ENCODE measurements at regions not wholly inside any gene's neighbourhood (a gene's known extent, or its start where the extent isn't known, plus 50 kb on each side); places are given as distances from the start of the nearest gene placed in this dataset.

DNA sequence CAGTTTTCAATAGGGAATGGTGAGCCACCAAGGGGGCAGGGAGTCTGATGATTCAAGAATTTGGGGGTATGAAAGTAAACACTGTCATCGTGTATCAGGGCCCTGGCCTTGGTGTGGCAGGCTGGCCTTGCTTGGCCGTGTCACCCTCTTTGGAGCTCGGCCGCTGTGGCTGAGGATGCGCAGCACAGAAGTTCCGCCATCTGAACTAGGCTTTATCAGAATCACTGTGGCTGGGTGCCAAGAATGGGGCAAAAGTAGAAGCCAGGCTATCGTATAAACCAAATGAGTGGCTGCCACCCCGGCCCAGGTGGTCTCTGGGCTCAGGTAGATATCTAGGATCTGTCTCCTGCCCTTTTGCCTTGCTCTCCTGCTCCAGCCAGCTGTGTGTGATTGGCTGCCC is 137.4 kb downstream of the PAPOLA start:
- Mint-ChIP-seq H3K4me3 (no peak overlapping the region), H3K36me3 (ENCODE audit: low read depth) (no peaks in the 10 kb centered on the region), H3K4me1 (ENCODE audit: low read depth) (no peaks in the 10 kb centered on the region), H3K9me3 (no peaks in the 10 kb centered on the region), H3K27me3 (no peaks in the 10 kb centered on the region), H3K27ac (no peak overlapping the region)
- Histone ChIP-seq H3K4me1 (ENCODE audit: insufficient read depth, low read length) (no peaks in the 10 kb centered on the region), H3K27me3 (ENCODE audit: control insufficient read depth in 1 of 2, insufficient read depth in 2 of 2, low read length in 2 of 2) (no peaks in the 10 kb centered on the region), H3K4me3 (ENCODE audit: low read length) (no peak overlapping the region), H3K9me3 (ENCODE audit: control insufficient read depth in 1 of 2, insufficient read depth in 1 of 2, low read length in 2 of 2) (peaks cover 0 to 6% of the 10 kb centered on the region in 2 experiments), H3K27ac (ENCODE audit: low read depth in 1 of 2, low read length in 2 of 2) (no peak overlapping the region), H3K36me3 (ENCODE audit: insufficient read depth, low read length) (no peaks in the 10 kb centered on the region)
- TF ChIP-seq, protein P1, sequence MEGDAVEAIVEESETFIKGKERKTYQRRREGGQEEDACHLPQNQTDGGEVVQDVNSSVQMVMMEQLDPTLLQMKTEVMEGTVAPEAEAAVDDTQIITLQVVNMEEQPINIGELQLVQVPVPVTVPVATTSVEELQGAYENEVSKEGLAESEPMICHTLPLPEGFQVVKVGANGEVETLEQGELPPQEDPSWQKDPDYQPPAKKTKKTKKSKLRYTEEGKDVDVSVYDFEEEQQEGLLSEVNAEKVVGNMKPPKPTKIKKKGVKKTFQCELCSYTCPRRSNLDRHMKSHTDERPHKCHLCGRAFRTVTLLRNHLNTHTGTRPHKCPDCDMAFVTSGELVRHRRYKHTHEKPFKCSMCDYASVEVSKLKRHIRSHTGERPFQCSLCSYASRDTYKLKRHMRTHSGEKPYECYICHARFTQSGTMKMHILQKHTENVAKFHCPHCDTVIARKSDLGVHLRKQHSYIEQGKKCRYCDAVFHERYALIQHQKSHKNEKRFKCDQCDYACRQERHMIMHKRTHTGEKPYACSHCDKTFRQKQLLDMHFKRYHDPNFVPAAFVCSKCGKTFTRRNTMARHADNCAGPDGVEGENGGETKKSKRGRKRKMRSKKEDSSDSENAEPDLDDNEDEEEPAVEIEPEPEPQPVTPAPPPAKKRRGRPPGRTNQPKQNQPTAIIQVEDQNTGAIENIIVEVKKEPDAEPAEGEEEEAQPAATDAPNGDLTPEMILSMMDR (IDR thresholded peaks at IDR 0.05) = no peak
- intact Hi-C loops (cut with DNase I, micrococcal nuclease) = no loop called here
- no peak for ATAC-seq (ENCODE audit: poor library complexity)
- CTCF ChIA-PET = no interaction called here
- POLR2A ChIA-PET = no interaction called here
- DNase-seq = no peak

DNA sequence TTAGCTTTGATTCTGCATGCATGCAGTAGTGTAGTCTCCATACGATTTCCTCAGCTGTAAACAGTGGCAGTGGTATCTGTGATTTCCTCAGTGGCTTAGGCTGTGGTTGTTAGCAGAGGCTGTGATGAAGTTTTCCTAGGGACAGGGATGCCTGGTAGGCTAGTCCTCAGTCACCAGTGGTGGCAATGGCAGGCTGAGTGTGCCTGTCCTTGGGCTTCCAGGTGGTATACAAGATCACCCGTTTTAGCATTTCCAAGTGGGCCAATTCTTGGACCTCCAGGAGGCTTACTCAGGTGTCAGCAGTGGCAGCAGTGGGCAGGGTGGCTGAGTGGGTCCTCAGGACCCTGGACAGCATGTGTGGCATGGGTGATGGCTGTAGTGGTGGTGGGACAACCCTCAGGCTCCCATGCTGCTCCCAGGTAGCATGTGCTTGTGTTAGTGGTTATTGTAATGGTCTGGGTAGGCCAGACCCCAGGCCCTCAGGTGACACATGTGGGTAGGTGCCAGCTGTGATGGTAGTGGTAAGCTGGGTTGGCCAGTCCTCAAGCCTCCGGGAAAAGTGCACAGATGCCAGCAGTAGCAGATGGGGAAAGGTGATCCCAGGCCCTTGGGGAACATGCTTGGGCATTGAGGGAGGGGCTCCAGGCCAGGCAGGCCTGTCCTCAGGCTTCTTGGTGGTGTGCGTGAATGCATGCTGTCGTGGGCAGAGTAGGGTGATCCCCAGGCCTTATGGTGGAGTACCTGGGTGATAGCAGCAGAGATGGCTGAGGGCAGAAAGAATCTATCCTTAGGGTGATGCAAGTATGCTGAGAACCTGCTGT is 146.5 kb downstream of the PAPOLA start:
- ChIA-PET POLR2A (no interaction called here), CTCF (no interaction called here)
- DNase-seq = no peak
- H3K27ac ChIP-seq (ENCODE audit: low read depth in 1 of 2, low read length in 2 of 2) = no peak overlapping the region
- H3K9me3 ChIP-seq (ENCODE audit: control insufficient read depth in 1 of 2, insufficient read depth in 1 of 2, low read length in 2 of 2) = peaks cover 13 to 14% of the 10 kb centered on the region in 2 experiments
- no peak for ATAC-seq (ENCODE audit: poor library complexity)
- Mint-ChIP-seq H3K4me1 (ENCODE audit: low read depth) (no peaks in the 10 kb centered on the region), H3K4me3 (no peak overlapping the region), H3K27me3 (peaks cover 36% of the 10 kb centered on the region), H3K36me3 (ENCODE audit: low read depth) (no peaks in the 10 kb centered on the region), H3K9me3 (peaks cover 9% of the 10 kb centered on the region), H3K27ac (no peak overlapping the region)
- H3K4me1 ChIP-seq (ENCODE audit: insufficient read depth, low read length) = no peaks in the 10 kb centered on the region
- intact Hi-C loops (cut with DNase I, micrococcal nuclease) = no loop called here
- no peak overlapping the region for H3K4me3 ChIP-seq (ENCODE audit: low read length)
- H3K36me3 ChIP-seq (ENCODE audit: insufficient read depth, low read length) = no peaks in the 10 kb centered on the region
- H3K27me3 ChIP-seq (ENCODE audit: control insufficient read depth in 1 of 2, insufficient read depth in 2 of 2, low read length in 2 of 2) = peaks cover 0 to 11% of the 10 kb centered on the region in 2 experiments
- TF ChIP-seq, protein P1 (IDR thresholded peaks at IDR 0.05) = no peak

DNA sequence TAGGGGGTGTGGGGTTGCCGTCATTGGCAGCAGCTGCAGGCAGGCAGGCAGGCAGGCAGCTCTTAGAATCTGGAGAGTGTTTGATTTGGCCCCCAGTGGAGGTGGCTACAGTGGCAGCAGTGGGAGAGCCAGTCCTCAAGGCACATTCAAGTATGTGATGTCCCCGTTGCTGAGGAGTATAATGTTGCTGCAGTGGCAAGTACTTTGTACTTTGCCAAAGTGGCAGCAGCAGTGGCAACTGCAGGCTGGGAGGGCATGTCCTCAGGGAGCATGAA is 147.1 kb downstream of the PAPOLA start:
- no peaks in the 10 kb centered on the region for H3K36me3 Mint-ChIP-seq (ENCODE audit: low read depth)
- intact Hi-C loops (cut with DNase I, micrococcal nuclease) = no loop called here
- no peak overlapping the region for H3K4me3 ChIP-seq (ENCODE audit: low read length)
- TF ChIP-seq, protein P1 (IDR thresholded peaks at IDR 0.05) = no peak
- ChIA-PET CTCF (no interaction called here), POLR2A (no interaction called here)
- peaks cover 36% of the 10 kb centered on the region for H3K27me3 Mint-ChIP-seq
- H3K4me1 ChIP-seq (ENCODE audit: insufficient read depth, low read length) = no peaks in the 10 kb centered on the region
- DNase-seq (no peak), ATAC-seq (ENCODE audit: poor library complexity) (no peak)
- peaks cover 9% of the 10 kb centered on the region for H3K9me3 Mint-ChIP-seq
- H3K27ac Mint-ChIP-seq = no peak overlapping the region
- H3K4me1 Mint-ChIP-seq (ENCODE audit: low read depth) = no peaks in the 10 kb centered on the region
- H3K27me3 ChIP-seq (ENCODE audit: control insufficient read depth in 1 of 2, insufficient read depth in 2 of 2, low read length in 2 of 2) = peaks cover 0 to 11% of the 10 kb centered on the region in 2 experiments
- peaks cover 13 to 14% of the 10 kb centered on the region in 2 experiments for H3K9me3 ChIP-seq (ENCODE audit: control insufficient read depth in 1 of 2, insufficient read depth in 1 of 2, low read length in 2 of 2)
- H3K27ac ChIP-seq (ENCODE audit: low read depth in 1 of 2, low read length in 2 of 2) = no peak overlapping the region
- no peaks in the 10 kb centered on the region for H3K36me3 ChIP-seq (ENCODE audit: insufficient read depth, low read length)
- H3K4me3 Mint-ChIP-seq = no peak overlapping the region

Measured in CD4-positive, alpha-beta T cell (primary cell).